ENCODE measurements at regions not wholly inside any gene's neighbourhood (a gene's known extent, or its start where the extent isn't known, plus 50 kb on each side); places are given as distances from the start of the nearest gene placed in this dataset.

DNA sequence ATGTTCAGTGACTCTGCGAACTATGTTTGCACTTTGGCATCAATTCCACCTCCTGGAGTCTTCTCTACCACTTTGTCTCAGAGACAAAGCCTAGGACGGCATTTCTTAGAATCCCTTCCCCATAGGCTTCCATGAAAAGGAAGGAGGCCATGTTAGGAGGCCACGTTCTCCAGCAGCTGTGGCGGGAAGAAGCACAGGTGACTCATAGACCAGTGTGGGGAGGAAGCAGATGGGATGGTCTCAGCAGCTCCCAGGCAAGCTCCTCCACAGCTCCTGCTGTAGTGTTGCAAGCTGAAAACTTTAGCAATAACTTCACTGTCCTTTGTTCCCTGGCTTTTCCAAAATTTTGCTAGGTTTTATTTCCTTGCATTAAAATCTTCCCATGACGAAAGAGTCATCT, 781.3 kb upstream of the ID2 start:
- Histone ChIP-seq H3K36me3 (no peaks in the 10 kb centered on the region), H3K27me3 (peaks cover 0 to 27% (median 0%) of the 10 kb centered on the region in 4 donors), H3K27ac (no peak overlapping the region), H3K4me1 (no peaks in the 10 kb centered on the region), H3K9me3 (no peaks in the 10 kb centered on the region), H3K4me3 (no peak overlapping the region)
- no peak for DNase-seq
- 80 to 87% methylated on average over 2 to 4 of the region's 5 CpGs for WGBS, 2 donors
- no peak for TF ChIP-seq POLR2A (IDR thresholded peaks at IDR 0.05)
- TF ChIP-seq, protein P1, sequence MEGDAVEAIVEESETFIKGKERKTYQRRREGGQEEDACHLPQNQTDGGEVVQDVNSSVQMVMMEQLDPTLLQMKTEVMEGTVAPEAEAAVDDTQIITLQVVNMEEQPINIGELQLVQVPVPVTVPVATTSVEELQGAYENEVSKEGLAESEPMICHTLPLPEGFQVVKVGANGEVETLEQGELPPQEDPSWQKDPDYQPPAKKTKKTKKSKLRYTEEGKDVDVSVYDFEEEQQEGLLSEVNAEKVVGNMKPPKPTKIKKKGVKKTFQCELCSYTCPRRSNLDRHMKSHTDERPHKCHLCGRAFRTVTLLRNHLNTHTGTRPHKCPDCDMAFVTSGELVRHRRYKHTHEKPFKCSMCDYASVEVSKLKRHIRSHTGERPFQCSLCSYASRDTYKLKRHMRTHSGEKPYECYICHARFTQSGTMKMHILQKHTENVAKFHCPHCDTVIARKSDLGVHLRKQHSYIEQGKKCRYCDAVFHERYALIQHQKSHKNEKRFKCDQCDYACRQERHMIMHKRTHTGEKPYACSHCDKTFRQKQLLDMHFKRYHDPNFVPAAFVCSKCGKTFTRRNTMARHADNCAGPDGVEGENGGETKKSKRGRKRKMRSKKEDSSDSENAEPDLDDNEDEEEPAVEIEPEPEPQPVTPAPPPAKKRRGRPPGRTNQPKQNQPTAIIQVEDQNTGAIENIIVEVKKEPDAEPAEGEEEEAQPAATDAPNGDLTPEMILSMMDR (IDR thresholded peaks at IDR 0.05): no peak
- intact Hi-C loops (cut with DNase I): no loop called here

DNA sequence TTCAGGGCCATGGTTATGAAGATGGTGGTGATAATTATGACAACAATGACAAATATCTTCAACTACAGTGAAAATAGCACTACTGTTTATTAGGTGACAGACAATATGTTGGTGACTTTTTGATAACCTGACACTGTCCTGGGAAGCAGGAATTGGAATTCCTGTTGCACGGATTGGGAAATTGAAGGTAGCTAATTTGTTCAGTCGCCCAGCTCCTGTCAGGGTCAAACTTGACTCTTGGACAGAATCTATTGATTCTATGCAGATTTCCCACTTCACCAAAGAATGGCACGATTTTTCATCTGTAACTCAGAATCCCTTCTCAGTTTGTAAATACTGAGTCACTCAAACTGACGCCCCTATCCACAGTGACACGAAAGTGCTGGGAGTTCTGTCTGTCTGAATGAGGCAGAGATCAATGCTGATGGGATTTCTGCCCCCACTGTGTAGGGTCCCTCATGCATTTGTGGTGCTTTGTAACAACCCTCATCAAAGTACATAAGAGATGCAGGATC, 779.5 kb upstream of the ID2 start:
- Histone ChIP-seq H3K4me3 (no peak overlapping the region), H3K36me3 (no peaks in the 10 kb centered on the region), H3K27ac (no peak overlapping the region), H3K9me3 (no peaks in the 10 kb centered on the region), H3K27me3 (peaks cover 0 to 27% (median 0%) of the 10 kb centered on the region in 4 donors), H3K4me1 (no peaks in the 10 kb centered on the region)
- WGBS, 2 donors: 59 to 71% methylated on average over 5 of the region's 5 CpGs
- TF ChIP-seq, protein P1 (IDR thresholded peaks at IDR 0.05): no peak
- TF ChIP-seq POLR2A (IDR thresholded peaks at IDR 0.05): no peak
- intact Hi-C loops (cut with DNase I): no loop called here
- no peak for DNase-seq

DNA sequence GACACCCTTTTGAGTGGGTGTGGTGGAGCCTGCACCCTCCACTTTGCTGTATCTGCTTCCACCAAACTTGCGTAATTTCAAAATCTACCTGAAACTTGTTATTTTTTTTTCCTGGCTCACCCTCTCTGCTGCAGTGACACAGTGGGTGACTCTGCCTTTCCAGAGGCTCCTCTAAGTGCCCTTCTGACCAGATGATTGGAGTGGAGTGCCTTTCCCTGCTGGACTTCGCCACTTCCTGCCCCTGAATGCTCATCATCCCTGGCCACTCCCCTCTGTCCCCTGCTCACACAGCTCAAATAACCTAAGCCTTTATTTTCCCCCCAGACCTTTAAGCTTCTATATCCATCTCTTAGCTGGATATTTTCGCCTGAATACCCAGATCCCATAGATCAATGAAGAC, 777.5 kb upstream of the ID2 start:
- intact Hi-C loops (cut with DNase I): no loop called here
- WGBS, 2 donors: 87 to 92% methylated on average over 3 of the region's 3 CpGs
- TF ChIP-seq POLR2A (IDR thresholded peaks at IDR 0.05): no peak
- TF ChIP-seq, protein P1 (IDR thresholded peaks at IDR 0.05): no peak
- Histone ChIP-seq H3K27me3 (peaks cover 0 to 15% (median 0%) of the 10 kb centered on the region in 4 donors), H3K36me3 (no peaks in the 10 kb centered on the region), H3K27ac (no peak overlapping the region), H3K4me1 (no peaks in the 10 kb centered on the region), H3K9me3 (no peaks in the 10 kb centered on the region), H3K4me3 (no peak overlapping the region)
- DNase-seq: no peak

DNA sequence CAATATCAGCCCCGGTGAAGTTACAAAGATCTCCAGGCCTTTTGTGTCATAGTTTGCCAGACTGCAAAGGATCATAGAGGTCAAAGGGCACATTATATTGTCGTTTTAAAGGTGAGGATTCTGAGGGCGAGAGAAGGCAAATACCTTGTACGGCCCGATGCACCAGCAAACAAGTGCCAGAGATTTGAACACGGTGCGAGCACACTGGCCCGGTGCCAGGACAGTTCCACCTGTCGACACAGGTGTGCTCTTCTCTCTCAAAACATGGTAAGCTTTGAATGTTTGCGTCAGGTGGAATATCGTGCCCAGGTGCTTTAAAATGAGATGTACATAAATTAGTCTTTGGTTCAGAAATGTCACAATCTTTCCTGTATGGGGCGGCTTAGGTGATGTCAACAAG, 776.1 kb upstream of the ID2 start:
- intact Hi-C loops (cut with DNase I): no loop called here
- DNase-seq: no peak
- Histone ChIP-seq H3K4me3 (no peak overlapping the region), H3K36me3 (no peaks in the 10 kb centered on the region), H3K27me3 (peaks cover 0 to 15% (median 0%) of the 10 kb centered on the region in 4 donors), H3K9me3 (no peaks in the 10 kb centered on the region), H3K4me1 (no peaks in the 10 kb centered on the region), H3K27ac (no peak overlapping the region)
- WGBS, 2 donors: 53 to 76% methylated on average over 12 of the region's 12 CpGs
- TF ChIP-seq POLR2A (IDR thresholded peaks at IDR 0.05): no peak

DNA sequence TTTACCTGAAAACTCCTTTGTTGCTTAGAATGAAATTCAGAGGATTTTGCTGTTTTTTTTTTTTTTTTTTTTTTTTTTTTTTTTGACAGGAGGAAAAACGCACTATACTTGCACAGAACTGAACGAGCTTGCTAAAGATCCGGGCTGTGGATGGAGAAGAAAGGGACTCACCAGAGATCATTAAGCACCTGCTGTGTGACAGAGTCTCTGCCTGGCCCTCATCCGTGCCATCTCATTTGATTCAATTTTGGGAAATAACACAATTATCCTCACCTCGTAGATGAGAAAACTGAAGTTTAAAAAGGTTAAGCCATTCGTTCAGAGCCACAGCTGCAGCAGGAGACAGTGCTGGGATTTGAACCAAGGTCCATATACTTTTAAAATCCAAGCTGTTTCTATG, 775.4 kb upstream of the ID2 start:
- TF ChIP-seq, protein P1 (IDR thresholded peaks at IDR 0.05): no peak
- no peak for TF ChIP-seq POLR2A (IDR thresholded peaks at IDR 0.05)
- no peak for DNase-seq
- intact Hi-C loops (cut with DNase I): no loop called here
- Histone ChIP-seq H3K27ac (no peak overlapping the region), H3K27me3 (peaks cover 0 to 15% (median 0%) of the 10 kb centered on the region in 4 donors), H3K9me3 (no peaks in the 10 kb centered on the region), H3K4me3 (no peak overlapping the region), H3K4me1 (no peaks in the 10 kb centered on the region), H3K36me3 (no peaks in the 10 kb centered on the region)
- 72 to 90% methylated on average over 6 of the region's 6 CpGs for WGBS, 2 donors

DNA sequence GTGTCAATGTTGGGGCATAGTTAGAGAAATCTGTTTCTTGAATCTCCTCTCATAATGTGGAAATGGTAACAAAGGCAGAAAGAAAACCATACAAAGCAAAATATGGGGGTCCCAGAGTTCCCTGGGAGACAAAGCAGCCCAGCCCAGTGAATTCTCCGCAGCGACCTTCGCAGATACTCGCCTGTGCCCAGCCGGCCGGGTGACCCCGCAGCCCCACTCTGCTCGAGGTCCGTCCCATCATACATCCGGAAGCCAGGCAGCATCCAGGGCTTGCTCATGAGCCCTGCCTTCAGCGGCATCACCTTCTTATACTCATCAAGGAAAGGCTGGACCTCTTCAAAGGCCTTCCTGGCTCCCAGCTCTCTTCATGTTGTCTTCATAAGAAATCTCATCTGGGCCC, 774.8 kb upstream of the ID2 start:
- no peak for TF ChIP-seq POLR2A (IDR thresholded peaks at IDR 0.05)
- Histone ChIP-seq H3K9me3 (no peaks in the 10 kb centered on the region), H3K27ac (no peak overlapping the region), H3K4me3 (no peak overlapping the region), H3K27me3 (peaks cover 0 to 15% (median 0%) of the 10 kb centered on the region in 4 donors), H3K4me1 (no peaks in the 10 kb centered on the region), H3K36me3 (no peaks in the 10 kb centered on the region)
- DNase-seq: no peak
- intact Hi-C loops (cut with DNase I): no loop called here
- WGBS, 2 donors: 94 to 95% methylated on average over 11 of the region's 11 CpGs
